ENCODE measurements at regions not wholly inside any gene's neighbourhood (a gene's known extent, or its start where the extent isn't known, plus 50 kb on each side); places are given as distances from the start of the nearest gene placed in this dataset.

DNA sequence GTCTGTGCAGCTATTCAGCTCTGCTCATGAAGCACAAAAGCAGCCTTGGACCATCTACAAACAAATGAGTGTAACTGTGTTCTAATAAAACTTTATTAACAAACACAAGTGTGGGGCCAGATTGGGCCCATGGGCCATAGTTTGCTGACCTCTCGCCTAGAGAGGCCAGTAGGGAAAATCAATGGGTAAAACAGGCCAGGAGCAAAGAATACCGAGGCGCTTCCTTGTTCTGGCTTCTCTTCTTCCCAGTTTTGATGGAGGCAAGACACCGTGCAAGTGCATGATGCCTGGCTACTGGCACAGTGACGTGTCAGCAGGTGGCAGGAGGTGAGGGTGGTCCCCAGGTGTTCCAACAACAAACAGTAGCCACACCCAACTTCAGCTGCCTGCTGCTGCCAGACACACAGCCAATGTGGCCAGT is 94.3 kb upstream of the SDK1 start:
- TF ChIP-seq CTCF (optimal IDR thresholded peaks at IDR 0.05 in 1 of 3, IDR thresholded peaks at IDR 0.05 in 1 of 3, conservative IDR thresholded peaks at IDR 0.05 in 1 of 3; ENCODE audit: extremely low read depth in 1 of 3, insufficient read depth in 2 of 3, low read length in 3 of 3): no peak
- TF ChIP-seq EZH2 (IDR thresholded peaks at IDR 0.05; ENCODE audit: low read length): no peak
- Histone ChIP-seq H3K36me3 (ENCODE audit: control insufficient read depth in 2 of 2, extremely low read depth in 1 of 2, insufficient read depth in 2 of 2, low read length in 2 of 2) (no peaks in the 10 kb centered on the region), H3K4me2 (ENCODE audit: control insufficient read depth, extremely low read depth, insufficient read depth, low read depth, low read length) (no peak overlapping the region), H3K4me3 (ENCODE audit: control insufficient read depth in 2 of 3, extremely low read depth in 1 of 3, insufficient read depth in 2 of 3, low read depth in 1 of 3, low read length in 3 of 3) (no peak overlapping the region), H4K20me1 (ENCODE audit: control insufficient read depth, extremely low read depth, insufficient read depth, low read length) (no peaks in the 10 kb centered on the region), H3K79me2 (ENCODE audit: control insufficient read depth, insufficient read depth, low read length) (no peaks in the 10 kb centered on the region), H2AFZ (ENCODE audit: control insufficient read depth, low read length) (no peak overlapping the region), H3K27ac (ENCODE audit: control insufficient read depth, insufficient read depth, low read length) (no peak overlapping the region), H3K4me1 (ENCODE audit: control insufficient read depth, extremely low read depth, insufficient read depth, low read length) (no peaks in the 10 kb centered on the region), H3K9me1 (ENCODE audit: control insufficient read depth, extremely low read depth, insufficient read depth, low read length) (no peaks in the 10 kb centered on the region), H3K27me3 (ENCODE audit: control insufficient read depth, extremely low read depth, insufficient read depth, low read length) (no peaks in the 10 kb centered on the region), H3K9me3 (ENCODE audit: control insufficient read depth, low read depth, low read length) (no peaks in the 10 kb centered on the region), H3K9ac (ENCODE audit: control insufficient read depth, extremely low read depth, insufficient read depth, low read length) (no peak overlapping the region)
- DNase-seq (ENCODE audit: low read depth, low spot score) (no peak), FAIRE-seq (no peak)
- dilution Hi-C loops (cut with MboI; ENCODE audit: extremely low pct_ligation_motif_present, low sequenced_read_pairs): no loop called here

- Histone ChIP-seq H2AFZ (ENCODE audit: control insufficient read depth, low read length) (no peak overlapping the region), H3K9me1 (ENCODE audit: control insufficient read depth, extremely low read depth, insufficient read depth, low read length) (no peaks in the 10 kb centered on the region), H3K27ac (ENCODE audit: control insufficient read depth, insufficient read depth, low read length) (no peak overlapping the region), H3K4me3 (ENCODE audit: control insufficient read depth in 2 of 3, extremely low read depth in 1 of 3, insufficient read depth in 2 of 3, low read depth in 1 of 3, low read length in 3 of 3) (no peak overlapping the region), H3K79me2 (ENCODE audit: control insufficient read depth, insufficient read depth, low read length) (no peaks in the 10 kb centered on the region), H4K20me1 (ENCODE audit: control insufficient read depth, extremely low read depth, insufficient read depth, low read length) (no peaks in the 10 kb centered on the region), H3K4me2 (ENCODE audit: control insufficient read depth, extremely low read depth, insufficient read depth, low read depth, low read length) (no peak overlapping the region), H3K36me3 (ENCODE audit: control insufficient read depth in 2 of 2, extremely low read depth in 1 of 2, insufficient read depth in 2 of 2, low read length in 2 of 2) (no peaks in the 10 kb centered on the region), H3K4me1 (ENCODE audit: control insufficient read depth, extremely low read depth, insufficient read depth, low read length) (no peaks in the 10 kb centered on the region), H3K9me3 (ENCODE audit: control insufficient read depth, low read depth, low read length) (no peaks in the 10 kb centered on the region), H3K27me3 (ENCODE audit: control insufficient read depth, extremely low read depth, insufficient read depth, low read length) (no peaks in the 10 kb centered on the region), H3K9ac (ENCODE audit: control insufficient read depth, extremely low read depth, insufficient read depth, low read length) (no peak overlapping the region)
- no peak for DNase-seq (ENCODE audit: low read depth, low spot score)
- dilution Hi-C loops (cut with MboI; ENCODE audit: extremely low pct_ligation_motif_present, low sequenced_read_pairs): no loop called here
- no peak for FAIRE-seq
- TF ChIP-seq CTCF (optimal IDR thresholded peaks at IDR 0.05 in 1 of 3, IDR thresholded peaks at IDR 0.05 in 1 of 3, conservative IDR thresholded peaks at IDR 0.05 in 1 of 3; ENCODE audit: extremely low read depth in 1 of 3, insufficient read depth in 2 of 3, low read length in 3 of 3) (no peak), EZH2 (IDR thresholded peaks at IDR 0.05; ENCODE audit: low read length) (no peak)
Measured at GRCh38 chr7:3207387-3207902, 93.6 kb upstream of the SDK1 start.

Data from keratinocyte (primary cell).